ENCODE measurements at regions not wholly inside any gene's neighbourhood (a gene's known extent, or its start where the extent isn't known, plus 50 kb on each side); places are given as distances from the start of the nearest gene placed in this dataset.

DNA sequence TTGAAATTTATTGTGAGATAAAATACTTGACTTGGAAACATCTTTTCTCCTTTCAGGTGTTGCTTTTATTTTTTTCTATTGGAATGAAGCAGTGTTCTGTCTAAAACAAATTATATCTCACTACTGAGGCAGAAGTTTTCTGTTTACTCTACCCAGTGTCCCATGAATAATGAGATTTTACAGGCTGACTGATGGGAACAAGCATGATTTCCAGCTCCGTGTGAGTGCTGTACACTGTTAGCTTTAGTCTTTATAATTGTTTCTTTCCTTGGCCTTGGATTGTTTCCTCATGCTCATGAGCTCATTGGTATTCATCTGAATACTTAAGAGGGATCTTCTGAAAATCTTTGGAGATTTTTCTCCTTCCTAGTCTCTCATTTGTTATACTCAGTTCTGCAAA lies 2049.5 kb upstream of the PRR20A start:
- no peak overlapping the region for H2BK12ac ChIP-seq (ENCODE audit: low read length)
- WGBS (ENCODE audit: extremely low coverage, insufficient coverage, insufficient read length) = no CpG with 5 or more reads among the region's 1 CpG
- no peak overlapping the region for H3K27ac ChIP-seq (ENCODE audit: low read depth, low read length)
- no peak overlapping the region for H4K12ac ChIP-seq (ENCODE audit: low read depth, low read length)
- DNase-seq = no peak
- H4K91ac ChIP-seq (ENCODE audit: low read depth, low read length) = no peak overlapping the region
- peaks cover 4 to 5% of the 10 kb centered on the region in 2 experiments for H3K4me1 ChIP-seq (ENCODE audit: control insufficient read depth in 1 of 2, insufficient read depth in 2 of 2, low read length in 2 of 2)
- no peaks in the 10 kb centered on the region for H3K79me1 ChIP-seq (ENCODE audit: low read length)
- no peak overlapping the region for H3K9ac ChIP-seq (ENCODE audit: low read length)
- no peak overlapping the region for H2BK120ac ChIP-seq (ENCODE audit: insufficient read depth, low read length, poor library complexity)
- H2BK5ac ChIP-seq (ENCODE audit: low read depth, low read length, poor library complexity) = no peak overlapping the region
- H3K14ac ChIP-seq (ENCODE audit: low read length) = no peak overlapping the region
- no peak overlapping the region for H3K4me3 ChIP-seq (ENCODE audit: low read depth, low read length)
- H3K79me2 ChIP-seq (ENCODE audit: control insufficient read depth, insufficient read depth, low read length, poor library complexity) = no peaks in the 10 kb centered on the region
- H4K8ac ChIP-seq (ENCODE audit: low read depth, low read length) = no peak overlapping the region
- no peak overlapping the region for H3K4ac ChIP-seq (ENCODE audit: low read depth, low read length)
- no peak overlapping the region for H3K18ac ChIP-seq (ENCODE audit: low read length)
- H3K27me3 ChIP-seq (ENCODE audit: insufficient read depth, low read length) = no peaks in the 10 kb centered on the region
- no peak overlapping the region for H2AFZ ChIP-seq (ENCODE audit: insufficient read depth, low read length, poor library complexity)
- H3K9me3 ChIP-seq (ENCODE audit: insufficient read depth, low read depth, low read length) = no peaks in the 10 kb centered on the region
- no peaks in the 10 kb centered on the region for H3K36me3 ChIP-seq (ENCODE audit: control insufficient read depth in 1 of 2, insufficient read depth in 2 of 2, low read length in 2 of 2)
- no peak overlapping the region for H3K4me2 ChIP-seq (ENCODE audit: low read length)
- H3K23ac ChIP-seq (ENCODE audit: low read length) = no peak overlapping the region
- no peak overlapping the region for H2AK5ac ChIP-seq (ENCODE audit: low read length)

DNA sequence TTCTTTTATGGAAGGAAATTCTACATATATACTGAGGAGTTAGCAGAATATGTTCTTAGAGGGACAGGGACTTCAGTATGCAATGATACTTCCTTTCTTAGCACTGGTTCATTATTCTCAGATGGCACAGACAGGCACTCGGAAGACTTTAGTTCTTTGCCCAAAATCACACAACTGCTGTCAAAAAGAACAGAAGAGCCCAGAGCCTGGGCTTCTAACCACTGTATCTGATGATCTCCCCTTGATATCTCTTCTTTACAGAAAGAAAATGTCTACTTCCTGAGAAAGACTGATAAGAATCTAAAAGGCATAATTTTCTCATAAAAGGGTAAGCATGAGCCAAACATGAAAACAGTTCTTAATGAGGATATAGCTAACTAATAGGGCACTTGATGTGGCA lies 2034.2 kb upstream of the PRR20A start:
- H3K79me1 ChIP-seq (ENCODE audit: low read length) = no peaks in the 10 kb centered on the region
- no CpG with 5 or more reads among the region's 1 CpG for WGBS (ENCODE audit: extremely low coverage, insufficient coverage, insufficient read length)
- H3K9ac ChIP-seq (ENCODE audit: low read length) = no peak overlapping the region

DNA sequence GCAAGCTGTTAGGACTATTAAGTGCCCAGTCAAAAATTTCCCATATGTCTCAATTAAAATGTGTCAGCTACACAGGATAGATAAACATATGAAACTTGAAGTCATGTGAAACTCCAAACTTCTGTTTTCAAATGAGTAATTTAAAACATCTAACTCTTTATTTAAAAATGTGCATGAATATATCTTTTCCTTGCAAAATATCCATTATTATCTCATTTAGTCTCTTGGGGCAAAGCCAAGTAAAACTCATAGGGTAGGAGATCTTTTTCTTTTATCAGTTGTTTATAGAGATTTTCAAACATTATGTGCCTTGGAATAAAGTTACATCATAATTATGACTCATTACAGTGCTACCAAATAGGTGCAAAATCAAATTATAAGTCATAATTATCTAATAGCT lies 2020.1 kb upstream of the PRR20A start:
- Histone ChIP-seq H4K91ac (ENCODE audit: low read depth, low read length) (no peak overlapping the region), H3K36me3 (ENCODE audit: control insufficient read depth in 1 of 2, insufficient read depth in 2 of 2, low read length in 2 of 2) (no peaks in the 10 kb centered on the region), H4K8ac (ENCODE audit: low read depth, low read length) (no peak overlapping the region), H3K4me3 (ENCODE audit: low read depth, low read length) (no peak overlapping the region), H2BK5ac (ENCODE audit: low read depth, low read length, poor library complexity) (no peak overlapping the region), H3K18ac (ENCODE audit: low read length) (no peak overlapping the region), H3K79me2 (ENCODE audit: control insufficient read depth, insufficient read depth, low read length, poor library complexity) (no peaks in the 10 kb centered on the region), H2AFZ (ENCODE audit: insufficient read depth, low read length, poor library complexity) (no peak overlapping the region), H3K14ac (ENCODE audit: low read length) (no peak overlapping the region), H3K79me1 (ENCODE audit: low read length) (no peaks in the 10 kb centered on the region), H3K23ac (ENCODE audit: low read length) (no peak overlapping the region), H3K4me1 (ENCODE audit: control insufficient read depth in 1 of 2, insufficient read depth in 2 of 2, low read length in 2 of 2) (no peaks in the 10 kb centered on the region), H2BK12ac (ENCODE audit: low read length) (no peak overlapping the region), H3K27me3 (ENCODE audit: insufficient read depth, low read length) (no peaks in the 10 kb centered on the region), H3K9me3 (ENCODE audit: insufficient read depth, low read depth, low read length) (no peaks in the 10 kb centered on the region), H2BK120ac (ENCODE audit: insufficient read depth, low read length, poor library complexity) (no peak overlapping the region), H3K4ac (ENCODE audit: low read depth, low read length) (no peak overlapping the region), H2AK5ac (ENCODE audit: low read length) (no peak overlapping the region), H3K4me2 (ENCODE audit: low read length) (no peak overlapping the region), H4K12ac (ENCODE audit: low read depth, low read length) (no peak overlapping the region), H3K27ac (ENCODE audit: low read depth, low read length) (no peak overlapping the region), H3K9ac (ENCODE audit: low read length) (no peak overlapping the region)
- no peak for DNase-seq

More for the DNA sequence above, 2034.2 kb upstream of the PRR20A start:
- no peaks in the 10 kb centered on the region for H3K36me3 ChIP-seq (ENCODE audit: control insufficient read depth in 1 of 2, insufficient read depth in 2 of 2, low read length in 2 of 2)
- no peak overlapping the region for H2AFZ ChIP-seq (ENCODE audit: insufficient read depth, low read length, poor library complexity)
- no peak overlapping the region for H3K18ac ChIP-seq (ENCODE audit: low read length)
- no peak overlapping the region for H2BK120ac ChIP-seq (ENCODE audit: insufficient read depth, low read length, poor library complexity)
- no peak overlapping the region for H2BK12ac ChIP-seq (ENCODE audit: low read length)
- H2BK5ac ChIP-seq (ENCODE audit: low read depth, low read length, poor library complexity) = no peak overlapping the region
- no peaks in the 10 kb centered on the region for H3K4me1 ChIP-seq (ENCODE audit: control insufficient read depth in 1 of 2, insufficient read depth in 2 of 2, low read length in 2 of 2)
- H4K91ac ChIP-seq (ENCODE audit: low read depth, low read length) = no peak overlapping the region
- H3K4ac ChIP-seq (ENCODE audit: low read depth, low read length) = no peak overlapping the region
- H4K8ac ChIP-seq (ENCODE audit: low read depth, low read length) = no peak overlapping the region
- H2AK5ac ChIP-seq (ENCODE audit: low read length) = no peak overlapping the region
- H3K79me2 ChIP-seq (ENCODE audit: control insufficient read depth, insufficient read depth, low read length, poor library complexity) = no peaks in the 10 kb centered on the region
- no peak overlapping the region for H3K14ac ChIP-seq (ENCODE audit: low read length)
- H3K23ac ChIP-seq (ENCODE audit: low read length) = no peak overlapping the region
- H4K12ac ChIP-seq (ENCODE audit: low read depth, low read length) = no peak overlapping the region
- no peak for DNase-seq
- H3K4me2 ChIP-seq (ENCODE audit: low read length) = no peak overlapping the region
- H3K27ac ChIP-seq (ENCODE audit: low read depth, low read length) = no peak overlapping the region
- H3K4me3 ChIP-seq (ENCODE audit: low read depth, low read length) = no peak overlapping the region
- H3K27me3 ChIP-seq (ENCODE audit: insufficient read depth, low read length) = no peaks in the 10 kb centered on the region
- no peaks in the 10 kb centered on the region for H3K9me3 ChIP-seq (ENCODE audit: insufficient read depth, low read depth, low read length)

DNA sequence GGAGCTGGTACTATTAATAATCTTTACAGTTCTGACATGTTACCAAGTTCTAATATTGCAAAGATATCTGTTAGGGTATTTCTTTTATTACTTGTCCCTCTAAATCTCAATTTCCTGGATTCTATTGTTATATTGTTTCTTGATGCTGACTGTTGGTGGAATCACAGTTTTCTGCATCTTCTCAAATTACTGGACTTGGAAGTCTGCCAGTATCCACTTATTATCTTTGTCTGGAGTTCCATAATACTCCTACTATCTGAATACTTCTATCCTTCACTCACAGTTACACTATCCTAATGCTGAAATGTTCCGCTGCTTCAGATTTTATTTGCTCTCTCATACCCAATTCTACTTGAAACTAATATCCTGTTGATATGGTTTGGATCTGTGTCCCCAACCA lies 1985.7 kb upstream of the PRR20A start:
- Histone ChIP-seq H3K23ac (ENCODE audit: low read length) (no peak overlapping the region), H3K9ac (ENCODE audit: low read length) (no peak overlapping the region), H4K8ac (ENCODE audit: low read depth, low read length) (no peak overlapping the region), H2BK5ac (ENCODE audit: low read depth, low read length, poor library complexity) (no peak overlapping the region), H4K12ac (ENCODE audit: low read depth, low read length) (no peak overlapping the region), H3K9me3 (ENCODE audit: insufficient read depth, low read depth, low read length) (peaks cover 3% of the 10 kb centered on the region), H3K4me2 (ENCODE audit: low read length) (no peak overlapping the region), H2AFZ (ENCODE audit: insufficient read depth, low read length, poor library complexity) (no peak overlapping the region), H3K36me3 (ENCODE audit: control insufficient read depth in 1 of 2, insufficient read depth in 2 of 2, low read length in 2 of 2) (no peaks in the 10 kb centered on the region), H2AK5ac (ENCODE audit: low read length) (no peak overlapping the region), H3K79me1 (ENCODE audit: low read length) (no peaks in the 10 kb centered on the region), H3K27ac (ENCODE audit: low read depth, low read length) (no peak overlapping the region), H3K14ac (ENCODE audit: low read length) (no peak overlapping the region), H3K4ac (ENCODE audit: low read depth, low read length) (no peak overlapping the region), H3K4me3 (ENCODE audit: low read depth, low read length) (no peak overlapping the region), H3K4me1 (ENCODE audit: control insufficient read depth in 1 of 2, insufficient read depth in 2 of 2, low read length in 2 of 2) (no peaks in the 10 kb centered on the region), H3K79me2 (ENCODE audit: control insufficient read depth, insufficient read depth, low read length, poor library complexity) (no peaks in the 10 kb centered on the region), H3K18ac (ENCODE audit: low read length) (no peak overlapping the region), H2BK120ac (ENCODE audit: insufficient read depth, low read length, poor library complexity) (no peak overlapping the region), H2BK12ac (ENCODE audit: low read length) (no peak overlapping the region), H3K27me3 (ENCODE audit: insufficient read depth, low read length) (no peaks in the 10 kb centered on the region), H4K91ac (ENCODE audit: low read depth, low read length) (no peak overlapping the region)
- no peak for DNase-seq
- no CpG with 5 or more reads among the region's 1 CpG for WGBS (ENCODE audit: extremely low coverage, insufficient coverage, insufficient read length)
